ENCODE measurements at regions not wholly inside any gene's neighbourhood (a gene's known extent, or its start where the extent isn't known, plus 50 kb on each side); places are given as distances from the start of the nearest gene placed in this dataset.

- no peak for TF ChIP-seq EZH2 (IDR thresholded peaks at IDR 0.05; ENCODE audit: insufficient read depth, low read length)
- TF ChIP-seq CTCF (IDR thresholded peaks at IDR 0.05; ENCODE audit: insufficient read depth, low read depth, low read length), result no peak
Observed at GRCh38 chr13:60312851-60313505, 84.0 kb upstream of the TDRD3 start.

All from astrocyte (in vitro differentiated cells and primary cell).